CD4-positive, alpha-beta T cell (primary cell): ENCODE measurements at regions not wholly inside any gene's neighbourhood (a gene's known extent, or its start where the extent isn't known, plus 50 kb on each side); places are given as distances from the start of the nearest gene placed in this dataset.

Experiments
- ATAC-seq: fragments of 200-7000 bp; cut with Tn5 transposase; one replicate; pipeline ENCODE4 v1.10.0; 2022; ENCODE audit warnings: mild to moderate bottlenecking; ENCODE audit not compliant: poor library complexity
- CTCF ChIA-PET: fragments of 350-600 bp; sonication (Branson Sonifier 250); formaldehyde crosslinking; loops from one replicate; lab custom pipeline; 2021; ENCODE audit warnings: antibody characterized with exemption, inconsistent platforms; lab: Charles Lee
- POLR2A ChIA-PET: fragments of 350-600 bp; sonication (Branson Sonifier 250); formaldehyde crosslinking; loops from one replicate; lab custom pipeline; 2021; ENCODE audit warnings: antibody characterized with exemption, inconsistent platforms; lab: Charles Lee
- DNase-seq, 14 experiments: peaks; one replicate each; pipeline ENCODE4 v3.0.0-alpha.2; 2013 to 2020; ENCODE audit warnings: mixed read lengths in 2 of 14
- H3K27ac ChIP-seq, 2 donors: one replicate each; pipeline versions ENCODE4 v1.5.1 to v1.7.0; 2013; ENCODE audit warnings: low read length in 2 of 2, low read depth in 1 of 2, mild to moderate bottlenecking in 1 of 2
- H3K27me3 ChIP-seq, 2 experiments: 1 replicate in 1 of 2; 2 replicates in 1 of 2; pipeline versions ENCODE4 v1.6.1 to v1.7.0; 2013; ENCODE audit warnings: low read length in 2 of 2, control low read depth in 1 of 2, mild to moderate bottlenecking in 1 of 2, moderate library complexity in 1 of 2; ENCODE audit not compliant: insufficient read depth in 2 of 2, control insufficient read depth in 1 of 2
- H3K36me3 ChIP-seq: one replicate; pipeline ENCODE4 v1.6.1; 2013; ENCODE audit warnings: low read length, control low read depth; ENCODE audit not compliant: insufficient read depth
- H3K4me1 ChIP-seq: one replicate; pipeline ENCODE4 v1.6.1; 2013; ENCODE audit warnings: low read length, control low read depth; ENCODE audit not compliant: insufficient read depth
- H3K4me3 ChIP-seq: one replicate; pipeline ENCODE4 v1.5.1; 2013; ENCODE audit warnings: mild to moderate bottlenecking, low read length, moderate library complexity
- H3K9me3 ChIP-seq, 2 experiments: 1 replicate in 1 of 2; 2 replicates in 1 of 2; pipeline versions ENCODE4 v1.6.1 to v1.7.0; 2013; ENCODE audit warnings: low read length in 2 of 2, mild to moderate bottlenecking in 2 of 2, control low read depth in 1 of 2, moderate library complexity in 1 of 2; ENCODE audit not compliant: control insufficient read depth in 1 of 2, insufficient read depth in 1 of 2
- H3K27ac Mint-ChIP-seq: one replicate; pipeline ENCODE4 v1.8.0; 2020; ENCODE audit warnings: mixed read lengths
- H3K27me3 Mint-ChIP-seq: one replicate; pipeline ENCODE4 v1.8.0; 2021; ENCODE audit warnings: mixed read lengths
- H3K36me3 Mint-ChIP-seq: one replicate; pipeline ENCODE4 v1.8.0; 2021; ENCODE audit warnings: low read depth, mixed read lengths
- H3K4me1 Mint-ChIP-seq: one replicate; pipeline ENCODE4 v1.8.0; 2021; ENCODE audit warnings: low read depth, mixed read lengths
- H3K4me3 Mint-ChIP-seq: one replicate; pipeline ENCODE4 v1.8.0; 2020; ENCODE audit warnings: mild to moderate bottlenecking, mixed read lengths
- H3K9me3 Mint-ChIP-seq: one replicate; pipeline ENCODE4 v1.8.0; 2020; ENCODE audit warnings: mixed read lengths
- intact Hi-C, 2 experiments: fragments of 100-400 bp; cut with DNase I in 1 of 2; cut with micrococcal nuclease in 1 of 2; formaldehyde crosslinking; loops; one replicate each; pipeline versions ENCODE4 v1.15.1 to v1.9.0; 2023 to 2025; cut with DNase I, micrococcal nuclease
- TF ChIP-seq, protein P1 (sequence below): fragments of 200-600 bp; IDR thresholded peaks from one replicate; pipeline ENCODE4 v1.8.0; 2022; ENCODE audit warnings: antibody characterized with exemption, mild to moderate bottlenecking

DNA sequence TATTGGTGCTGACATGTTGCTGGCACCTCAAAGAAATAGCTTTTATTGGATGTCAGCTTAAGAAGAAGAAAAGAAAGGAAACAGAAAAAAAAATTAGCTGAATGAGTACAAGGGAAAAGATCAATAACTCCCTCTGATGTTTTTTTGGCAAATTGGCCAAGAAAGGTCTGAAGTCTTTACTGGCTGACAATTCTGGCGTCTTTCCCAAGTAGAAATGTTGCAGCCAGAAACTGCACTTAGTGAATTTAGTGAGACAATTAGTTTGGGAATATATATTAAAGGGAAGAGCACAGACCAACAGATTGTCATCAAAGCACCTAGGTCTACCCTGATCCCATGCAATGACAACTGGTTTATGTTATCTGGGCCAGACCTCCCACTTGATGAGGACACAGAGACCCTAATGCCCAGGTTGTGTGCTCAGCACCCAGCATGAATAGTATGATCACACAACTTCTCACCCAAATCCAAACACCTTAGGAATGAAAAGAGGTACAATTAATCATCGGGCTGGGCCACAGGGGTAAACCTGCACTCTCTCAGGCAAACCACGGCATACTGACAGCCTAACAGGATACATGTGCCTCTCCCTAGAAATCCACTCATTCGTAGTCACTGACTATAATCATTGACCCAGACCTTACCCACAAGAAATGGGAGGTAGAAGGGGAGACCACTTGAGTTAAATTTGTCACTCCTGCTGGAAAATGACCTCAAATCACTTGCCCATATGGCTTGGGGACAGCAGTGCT is 612.3 kb upstream of the ARID1B start:
- H3K9me3 ChIP-seq, result no peaks in the 10 kb centered on the region
- ChIA-PET CTCF (no interaction called here), POLR2A (no interaction called here)
- TF ChIP-seq, protein P1, sequence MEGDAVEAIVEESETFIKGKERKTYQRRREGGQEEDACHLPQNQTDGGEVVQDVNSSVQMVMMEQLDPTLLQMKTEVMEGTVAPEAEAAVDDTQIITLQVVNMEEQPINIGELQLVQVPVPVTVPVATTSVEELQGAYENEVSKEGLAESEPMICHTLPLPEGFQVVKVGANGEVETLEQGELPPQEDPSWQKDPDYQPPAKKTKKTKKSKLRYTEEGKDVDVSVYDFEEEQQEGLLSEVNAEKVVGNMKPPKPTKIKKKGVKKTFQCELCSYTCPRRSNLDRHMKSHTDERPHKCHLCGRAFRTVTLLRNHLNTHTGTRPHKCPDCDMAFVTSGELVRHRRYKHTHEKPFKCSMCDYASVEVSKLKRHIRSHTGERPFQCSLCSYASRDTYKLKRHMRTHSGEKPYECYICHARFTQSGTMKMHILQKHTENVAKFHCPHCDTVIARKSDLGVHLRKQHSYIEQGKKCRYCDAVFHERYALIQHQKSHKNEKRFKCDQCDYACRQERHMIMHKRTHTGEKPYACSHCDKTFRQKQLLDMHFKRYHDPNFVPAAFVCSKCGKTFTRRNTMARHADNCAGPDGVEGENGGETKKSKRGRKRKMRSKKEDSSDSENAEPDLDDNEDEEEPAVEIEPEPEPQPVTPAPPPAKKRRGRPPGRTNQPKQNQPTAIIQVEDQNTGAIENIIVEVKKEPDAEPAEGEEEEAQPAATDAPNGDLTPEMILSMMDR, result no peak
- Mint-ChIP-seq H3K4me1 (peaks cover 52% of the 10 kb centered on the region), H3K27me3 (no peaks in the 10 kb centered on the region), H3K9me3 (no peaks in the 10 kb centered on the region), H3K4me3 (no peak overlapping the region), H3K36me3 (no peaks in the 10 kb centered on the region), H3K27ac (peak overlapping the region; percentile 91)
- no peaks in the 10 kb centered on the region for H3K27me3 ChIP-seq
- no peak for DNase-seq
- H3K4me3 ChIP-seq, result no peak overlapping the region
- H3K36me3 ChIP-seq, result no peaks in the 10 kb centered on the region
- H3K27ac ChIP-seq, result no peak overlapping the region
- intact Hi-C loops, result loop anchor here in 1 of 2 experiments (5.0 kb wide), 1 partner anchor 232 kb away; no protein-coding TSS in a partner anchor
- no peak for ATAC-seq
- peaks cover 6% of the 10 kb centered on the region for H3K4me1 ChIP-seq

- POLR2A ChIA-PET, result interaction anchor here (0.7 kb wide), 1 partner anchor 1866 kb away, joined by 3 read pairs; no protein-coding TSS in a partner anchor
- peak overlapping the region; percentile 19 for H3K27ac Mint-ChIP-seq
- no peak overlapping the region for H3K4me3 ChIP-seq
- CTCF ChIA-PET, result no interaction called here
- H3K27me3 Mint-ChIP-seq, result no peaks in the 10 kb centered on the region
- H3K36me3 ChIP-seq, result no peaks in the 10 kb centered on the region
- ATAC-seq (peak; percentile 82), DNase-seq (peak in 4 of 14 experiments; percentile 20 to 47 (median 37))
- TF ChIP-seq, protein P1, result no peak
- H3K9me3 Mint-ChIP-seq, result no peaks in the 10 kb centered on the region
- peaks cover 6% of the 10 kb centered on the region for H3K4me1 ChIP-seq
- H3K9me3 ChIP-seq, result no peaks in the 10 kb centered on the region
- peak overlapping the region; percentile 0 for H3K4me3 Mint-ChIP-seq
- H3K27ac ChIP-seq, result no peak overlapping the region
- H3K27me3 ChIP-seq, result no peaks in the 10 kb centered on the region
- intact Hi-C loops, result no loop called here
- no peaks in the 10 kb centered on the region for H3K36me3 Mint-ChIP-seq
- peaks cover 52% of the 10 kb centered on the region for H3K4me1 Mint-ChIP-seq
Measured at GRCh38 chr6:156163311-156163710, 613.9 kb upstream of the ARID1B start.

DNA sequence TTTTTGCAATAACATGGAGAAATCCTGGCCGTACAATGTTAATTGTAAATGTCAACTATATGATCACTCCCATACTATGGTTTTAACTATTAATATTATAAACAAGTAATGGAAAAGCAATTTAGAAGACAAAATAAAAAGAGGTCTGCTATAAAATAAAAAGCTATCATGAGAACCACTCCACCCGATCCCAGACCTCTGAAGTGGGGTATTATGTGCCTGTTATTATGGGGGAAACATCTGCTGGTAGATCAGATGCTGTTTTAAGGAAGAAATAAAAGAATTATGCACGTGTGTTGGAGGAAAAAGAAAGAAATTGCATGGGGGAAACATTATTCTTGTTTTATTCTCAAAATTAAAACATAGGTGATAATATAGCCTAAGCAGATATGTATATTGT is 615.7 kb upstream of the ARID1B start:
- H3K4me3 Mint-ChIP-seq, result no peak overlapping the region
- Histone ChIP-seq H3K4me1 (no peaks in the 10 kb centered on the region), H3K9me3 (no peaks in the 10 kb centered on the region), H3K27ac (no peak overlapping the region), H3K36me3 (no peaks in the 10 kb centered on the region), H3K4me3 (no peak overlapping the region), H3K27me3 (no peaks in the 10 kb centered on the region)
- no peaks in the 10 kb centered on the region for H3K27me3 Mint-ChIP-seq
- intact Hi-C loops, result no loop called here
- DNase-seq (no peak), ATAC-seq (no peak)
- peaks cover 35% of the 10 kb centered on the region for H3K4me1 Mint-ChIP-seq
- H3K9me3 Mint-ChIP-seq, result no peaks in the 10 kb centered on the region
- ChIA-PET CTCF (no interaction called here), POLR2A (no interaction called here)
- H3K36me3 Mint-ChIP-seq, result no peaks in the 10 kb centered on the region
- TF ChIP-seq, protein P1, result no peak
- H3K27ac Mint-ChIP-seq, result no peak overlapping the region
